COLO668 (cell line): ENCODE measurements at regions not wholly inside any gene's neighbourhood (a gene's known extent, or its start where the extent isn't known, plus 50 kb on each side); places are given as distances from the start of the nearest gene placed in this dataset.

Experiments
- DNase-seq: peaks from one replicate; lab custom pipeline; 2025; ENCODE audit not compliant: unreplicated experiment; lab: John Stamatoyannopoulos, UW

GRCh38 chr2:16196687-16197503, 256.5 kb downstream of the MYCN start:
- no peak for DNase-seq

- DNase-seq, result no peak
These were observed 255.3 kb downstream of the MYCN start for GRCh38 chr2:16195681-16196070.

- no peak for DNase-seq
These were observed 254.8 kb downstream of the MYCN start for GRCh38 chr2:16194931-16195680.

- DNase-seq, result no peak
These were observed 254.2 kb downstream of the MYCN start for GRCh38 chr2:16194530-16194929.

- DNase-seq, result no peak
These were observed 253.7 kb downstream of the MYCN start for GRCh38 chr2:16194096-16194390.

- no peak for DNase-seq
These were observed 252.3 kb downstream of the MYCN start for GRCh38 chr2:16192416-16193216.

- no peak for DNase-seq
These were observed 251.3 kb downstream of the MYCN start for GRCh38 chr2:16191431-16192200.

GRCh38 chr2:16190446-16191270, 250.3 kb downstream of the MYCN start:
- no peak for DNase-seq

- DNase-seq, result no peak
These were observed 249.4 kb downstream of the MYCN start for GRCh38 chr2:16189836-16190160.

GRCh38 chr2:16189029-16189835, 248.9 kb downstream of the MYCN start:
- DNase-seq, result no peak

- no peak for DNase-seq
These were observed 248.0 kb downstream of the MYCN start for GRCh38 chr2:16188261-16188890.

- DNase-seq, result no peak
These were observed 247.1 kb downstream of the MYCN start for GRCh38 chr2:16187482-16187817.

GRCh38 chr2:16186661-16187481, 246.5 kb downstream of the MYCN start:
- DNase-seq, result no peak

GRCh38 chr2:16185801-16186272, 245.5 kb downstream of the MYCN start:
- no peak for DNase-seq

- DNase-seq, result no peak
These were observed 244.8 kb downstream of the MYCN start for GRCh38 chr2:16184945-16185660.

- DNase-seq, result no peak
These were observed 244.1 kb downstream of the MYCN start for GRCh38 chr2:16184341-16184890.

- no peak for DNase-seq
These were observed 243.0 kb downstream of the MYCN start for GRCh38 chr2:16183345-16183744.
